ENCODE measurements at regions not wholly inside any gene's neighbourhood (a gene's known extent, or its start where the extent isn't known, plus 50 kb on each side); places are given as distances from the start of the nearest gene placed in this dataset.

- H3K27ac ChIP-seq (ENCODE audit: low read length) = no peak overlapping the region
- no peaks in the 10 kb centered on the region for H3K9me2 ChIP-seq (ENCODE audit: insufficient read depth, low read length)
- H3K79me2 ChIP-seq (replicated peaks; ENCODE audit: insufficient read depth, low read length) = no peaks in the 10 kb centered on the region
- H3K9ac ChIP-seq (ENCODE audit: low read length) = no peak overlapping the region
- no peaks in the 10 kb centered on the region for H3K27me3 ChIP-seq (ENCODE audit: insufficient read depth, low read depth, low read length)
- H3F3A ChIP-seq (ENCODE audit: insufficient read depth, low read length, poor library complexity, severe bottlenecking) = no peaks in the 10 kb centered on the region
- no peak overlapping the region for H2AFZ ChIP-seq (ENCODE audit: low read depth, low read length)
- no peaks in the 10 kb centered on the region for H4K20me1 ChIP-seq (ENCODE audit: insufficient read depth)
- TF ChIP-seq RAD21 (conservative IDR thresholded peaks at IDR 0.05) = no peak
- TF ChIP-seq REST (IDR thresholded peaks at IDR 0.05; ENCODE audit: borderline replicate concordance) = no peak
- TF ChIP-seq MXI1 (conservative IDR thresholded peaks at IDR 0.05; ENCODE audit: poor library complexity, severe bottlenecking) = no peak
- no peak for TF ChIP-seq EP300 (conservative IDR thresholded peaks at IDR 0.05; ENCODE audit: poor library complexity, severe bottlenecking)
- TF ChIP-seq POLR2AphosphoS5 (IDR thresholded peaks at IDR 0.05) = no peak
- TF ChIP-seq TAF1 (IDR thresholded peaks at IDR 0.05; ENCODE audit: low read depth) = no peak
- TF ChIP-seq CTCF (IDR thresholded peaks at IDR 0.05; ENCODE audit: poor library complexity, severe bottlenecking) = no peak
- TF ChIP-seq EZH2 (IDR thresholded peaks at IDR 0.05; ENCODE audit: borderline replicate concordance, insufficient read depth, low read length, poor library complexity, severe bottlenecking) = no peak
- TF ChIP-seq SMC3 (conservative IDR thresholded peaks at IDR 0.05; ENCODE audit: poor library complexity) = no peak
- no peak overlapping the region for H3K4me2 ChIP-seq (ENCODE audit: low read length)
- no peaks in the 10 kb centered on the region for H3K36me3 ChIP-seq (ENCODE audit: insufficient read depth, low read length)
- H3K9me3 ChIP-seq (ENCODE audit: low read length) = no peaks in the 10 kb centered on the region
- H3K4me3 ChIP-seq (ENCODE audit: low read length) = no peak overlapping the region
Observed at GRCh38 chr20:4507288-4507719, 179.0 kb upstream of the PRNP start.

GRCh38 chr20:4504814-4505213, 181.4 kb upstream of the PRNP start:
- Histone ChIP-seq H3K9ac (ENCODE audit: low read length) (no peak overlapping the region), H3K79me2 (replicated peaks; ENCODE audit: insufficient read depth, low read length) (no peaks in the 10 kb centered on the region), H3K27me3 (ENCODE audit: insufficient read depth, low read depth, low read length) (no peaks in the 10 kb centered on the region), H3K9me2 (ENCODE audit: insufficient read depth, low read length) (no peaks in the 10 kb centered on the region), H3F3A (ENCODE audit: insufficient read depth, low read length, poor library complexity, severe bottlenecking) (no peaks in the 10 kb centered on the region), H3K27ac (ENCODE audit: low read length) (no peak overlapping the region), H2AFZ (ENCODE audit: low read depth, low read length) (no peak overlapping the region), H3K4me2 (ENCODE audit: low read length) (no peak overlapping the region), H3K9me3 (ENCODE audit: low read length) (peaks cover 4% of the 10 kb centered on the region), H3K36me3 (ENCODE audit: insufficient read depth, low read length) (no peaks in the 10 kb centered on the region), H4K20me1 (ENCODE audit: insufficient read depth) (no peaks in the 10 kb centered on the region), H3K4me3 (ENCODE audit: low read length) (no peak overlapping the region)
- TF ChIP-seq CTCF (IDR thresholded peaks at IDR 0.05; ENCODE audit: poor library complexity, severe bottlenecking) = no peak
- no peak for TF ChIP-seq MXI1 (conservative IDR thresholded peaks at IDR 0.05; ENCODE audit: poor library complexity, severe bottlenecking)
- TF ChIP-seq RAD21 (conservative IDR thresholded peaks at IDR 0.05) = no peak
- no peak for TF ChIP-seq EP300 (conservative IDR thresholded peaks at IDR 0.05; ENCODE audit: poor library complexity, severe bottlenecking)
- TF ChIP-seq TAF1 (IDR thresholded peaks at IDR 0.05; ENCODE audit: low read depth) = no peak
- TF ChIP-seq REST (IDR thresholded peaks at IDR 0.05; ENCODE audit: borderline replicate concordance) = no peak
- TF ChIP-seq SMC3 (conservative IDR thresholded peaks at IDR 0.05; ENCODE audit: poor library complexity) = no peak
